ENCODE measurements at regions not wholly inside any gene's neighbourhood (a gene's known extent, or its start where the extent isn't known, plus 50 kb on each side); places are given as distances from the start of the nearest gene placed in this dataset.
"Not testable (repeated sequence)": the region's sequence is repeated elsewhere in the genome, so short reads cannot be mapped to it uniquely, and the experiment has no call there.

- no peak for DNase-seq (ENCODE audit: low read depth in 4 of 4, low spot score in 1 of 4)
Observed at GRCh38 chr9:88287972-88288371, 100.3 kb upstream of the SPIN1 start.

DNA sequence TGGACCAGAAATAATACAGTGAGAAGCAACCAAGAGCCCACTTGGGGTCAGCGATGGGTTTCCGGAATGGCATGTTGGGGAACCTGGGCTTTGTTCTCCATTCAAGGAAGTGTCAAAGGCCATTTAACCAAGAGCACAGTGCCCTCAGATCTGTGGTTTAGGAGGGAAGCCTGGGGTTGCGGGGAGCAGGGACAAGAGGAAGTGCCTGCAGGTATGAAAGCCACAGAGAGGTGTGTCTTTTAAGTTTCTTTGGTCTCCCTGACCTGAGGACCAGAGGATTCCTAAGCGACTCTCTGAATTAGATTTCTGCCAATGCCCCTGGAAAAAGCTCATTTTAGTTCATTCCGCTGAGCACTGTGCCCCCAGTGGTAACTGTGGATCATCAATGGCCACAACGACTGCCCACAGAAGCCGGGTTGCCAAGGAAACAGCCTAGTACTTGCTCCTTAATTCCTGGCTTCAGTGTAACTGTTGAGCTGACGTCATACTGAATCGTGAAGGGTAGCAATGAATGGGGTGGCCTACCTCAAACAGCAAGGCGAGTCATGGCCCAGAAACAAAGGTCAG, 107.3 kb upstream of the SPIN1 start:
- no peak for DNase-seq (ENCODE audit: low read depth in 4 of 4, low spot score in 1 of 4)

GRCh38 chr9:88278036-88278435, 110.2 kb upstream of the SPIN1 start:
- no peak for DNase-seq (ENCODE audit: low read depth in 4 of 4, low spot score in 1 of 4)

- no peak for DNase-seq (ENCODE audit: low read depth in 4 of 4, low spot score in 1 of 4)
Observed at GRCh38 chr9:88274078-88274477, 114.2 kb upstream of the SPIN1 start.

GRCh38 chr9:88272986-88273385, 115.3 kb upstream of the SPIN1 start:
- no peak for DNase-seq (ENCODE audit: low read depth in 4 of 4, low spot score in 1 of 4)

DNA sequence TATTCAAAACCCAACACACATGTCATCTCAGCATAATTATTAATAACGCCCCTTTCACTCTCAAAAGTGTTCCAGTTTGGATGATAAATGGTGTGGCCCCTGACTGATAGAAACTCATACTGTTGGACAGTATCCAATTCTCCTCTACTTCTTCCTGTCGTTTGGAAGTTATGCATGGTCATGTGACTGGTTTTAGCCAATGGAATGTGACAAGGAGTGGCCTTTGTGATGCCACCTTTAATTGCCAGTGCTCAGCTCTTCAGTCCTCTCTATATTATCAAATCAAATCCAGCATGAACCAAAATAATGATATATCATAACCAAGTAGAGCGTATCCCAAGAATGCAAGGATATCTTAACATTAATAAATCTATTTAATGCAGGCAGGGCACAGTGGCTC, 117.8 kb upstream of the SPIN1 start:
- DNase-seq (ENCODE audit: low read depth in 4 of 4, low spot score in 1 of 4): no peak

- DNase-seq (ENCODE audit: low read depth in 4 of 4, low spot score in 1 of 4): no peak
Observed at GRCh38 chr9:88268886-88269285, 119.4 kb upstream of the SPIN1 start.

DNA sequence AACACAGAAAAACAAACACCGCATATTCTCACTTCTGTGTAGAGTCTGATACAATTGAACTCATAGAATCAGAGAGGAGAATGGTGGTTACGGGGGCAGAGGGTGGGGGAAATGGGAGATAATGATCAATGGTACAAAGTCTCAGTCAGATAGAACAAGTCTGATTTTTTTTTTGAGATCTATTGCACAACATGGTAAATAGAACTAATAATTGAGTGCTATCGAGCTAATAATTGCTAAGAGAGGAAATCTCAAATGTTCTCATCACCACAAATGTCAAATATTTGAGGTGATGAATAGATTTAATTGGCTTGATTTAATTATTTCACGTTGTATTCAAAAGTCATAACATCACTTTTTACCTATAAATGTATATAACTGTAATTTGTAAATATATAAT, 121.0 kb upstream of the SPIN1 start:
- no peak for DNase-seq (ENCODE audit: low read depth in 4 of 4, low spot score in 1 of 4)

DNA sequence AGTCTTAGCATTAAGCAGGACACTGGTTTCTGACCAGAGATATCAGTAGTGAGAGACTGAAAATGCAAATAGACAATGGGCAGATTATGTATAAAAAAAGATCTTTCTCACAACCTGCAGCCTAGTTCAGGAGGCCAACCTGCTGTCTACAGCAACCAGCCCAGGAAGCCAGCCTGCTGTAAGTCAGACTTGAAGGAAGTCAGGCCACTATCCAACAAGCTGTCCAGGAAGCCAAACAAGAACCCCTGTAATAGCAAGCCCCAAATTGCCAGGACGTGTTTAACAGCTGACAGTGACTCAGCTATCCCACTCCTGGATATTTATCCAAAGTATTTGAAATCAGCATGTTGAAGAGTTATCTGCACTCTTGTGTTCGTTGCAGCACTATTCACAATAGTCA, 121.8 kb upstream of the SPIN1 start:
- no peak for DNase-seq (ENCODE audit: low read depth in 4 of 4, low spot score in 1 of 4)

- no peak for DNase-seq (ENCODE audit: low read depth in 4 of 4, low spot score in 1 of 4)
Observed at GRCh38 chr9:88259001-88259400, 120.7 kb upstream of the SPATA31C2 start.

DNA sequence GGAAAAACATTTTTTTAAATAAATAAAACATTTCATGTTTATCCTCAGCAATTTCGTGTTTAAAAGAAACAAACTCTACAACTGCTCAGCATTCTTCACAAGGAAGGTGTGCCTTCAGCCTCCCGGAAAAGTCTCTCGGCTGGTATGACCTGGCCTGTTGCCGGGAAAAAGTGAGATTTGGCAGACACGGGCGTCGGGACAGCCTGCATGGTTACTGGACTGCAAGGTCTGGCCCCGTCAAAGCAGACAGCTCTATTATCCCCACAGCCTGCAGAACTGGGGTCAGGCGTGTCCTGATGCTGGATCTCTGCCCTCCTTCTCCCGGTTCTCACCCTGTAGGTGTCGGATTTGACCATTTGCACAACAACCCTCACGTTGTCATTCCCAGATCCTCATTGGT, 120.3 kb upstream of the SPATA31C2 start:
- no peak for DNase-seq (ENCODE audit: low read depth in 4 of 4, low spot score in 1 of 4)

DNA sequence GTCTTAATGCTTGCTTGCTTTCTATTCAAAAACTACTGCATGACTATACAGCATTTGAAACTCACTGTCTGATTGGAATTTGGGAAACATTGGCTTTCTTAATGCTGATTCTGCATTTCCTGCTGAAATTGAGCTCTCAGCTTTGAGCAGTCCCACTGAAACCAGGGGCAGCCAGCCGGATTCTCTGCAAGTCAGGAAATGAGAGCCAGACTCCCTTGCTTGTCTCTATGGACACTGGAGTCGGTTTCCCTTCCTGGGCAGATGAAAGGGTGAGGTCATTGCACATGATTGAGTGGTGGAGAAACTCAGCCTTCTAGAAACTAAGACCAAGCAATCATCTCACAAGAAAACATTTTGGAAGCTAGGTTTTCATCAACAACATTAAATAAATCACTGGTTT, 119.7 kb upstream of the SPATA31C2 start:
- no peak for DNase-seq (ENCODE audit: low read depth in 4 of 4, low spot score in 1 of 4)

DNA sequence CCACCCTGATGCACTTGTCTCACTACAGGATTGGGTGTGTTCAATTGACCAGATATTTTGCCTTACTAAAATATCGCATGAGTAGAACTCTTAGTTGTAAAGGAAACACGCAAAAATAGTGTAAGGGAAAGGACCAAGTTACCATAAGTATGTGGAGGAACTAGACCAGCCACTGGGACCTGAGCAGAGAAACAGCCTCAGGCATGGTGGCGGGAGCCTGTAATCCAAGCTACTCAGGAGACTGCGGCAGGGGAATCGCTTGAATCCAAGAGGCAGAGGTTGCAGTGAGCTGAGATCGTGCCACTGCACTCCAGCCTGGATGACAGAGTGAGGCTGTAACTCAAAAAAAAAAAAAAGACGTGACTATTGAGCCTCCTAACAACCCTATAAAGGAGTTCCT, 117.9 kb upstream of the SPATA31C2 start:
- DNase-seq (ENCODE audit: low read depth in 4 of 4, low spot score in 1 of 4): no peak

DNA sequence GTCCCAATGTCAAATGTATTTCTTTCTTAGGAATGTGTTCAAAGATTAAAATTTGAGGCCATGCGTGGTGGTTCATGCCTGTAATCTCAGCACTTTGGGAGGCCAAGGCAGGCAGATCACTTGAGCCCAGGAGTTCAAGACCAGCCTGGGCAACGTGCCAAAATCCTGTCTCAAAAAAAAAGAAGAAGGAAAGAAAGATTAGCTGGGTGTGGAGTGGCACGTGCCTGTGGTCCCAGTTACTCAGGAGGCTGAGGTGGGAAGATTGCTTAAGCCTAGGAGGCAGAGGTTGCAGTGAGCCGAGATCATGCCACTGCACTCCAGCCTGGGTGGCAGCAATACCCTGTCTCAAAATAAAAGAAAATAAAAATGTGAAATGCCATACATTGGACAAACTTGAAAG, 117.5 kb upstream of the SPATA31C2 start:
- DNase-seq (ENCODE audit: low read depth in 4 of 4, low spot score in 1 of 4): not testable (repeated sequence)

- no peak for DNase-seq (ENCODE audit: low read depth in 4 of 4, low spot score in 1 of 4)
Observed at GRCh38 chr9:88251903-88252302, 113.6 kb upstream of the SPATA31C2 start.

DNA sequence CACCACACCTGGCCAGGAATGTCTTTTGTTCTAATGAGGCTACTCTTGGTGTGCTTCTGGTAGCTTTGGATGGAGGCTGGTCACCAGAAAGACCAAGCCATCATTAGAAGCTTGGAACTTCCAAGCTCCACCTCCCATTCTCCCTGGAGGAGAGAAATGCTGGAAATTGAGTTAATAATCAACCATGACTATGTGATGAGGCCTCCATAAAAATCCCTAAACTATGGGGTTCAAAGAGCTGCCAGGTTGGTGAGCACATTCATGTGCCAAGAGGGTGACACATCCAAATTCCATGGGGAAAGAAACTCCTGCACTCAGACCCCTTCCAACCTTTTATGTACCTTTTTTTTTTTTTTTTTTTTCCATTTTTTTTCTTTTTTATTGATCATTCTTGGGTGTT, 105.5 kb upstream of the SPATA31C2 start:
- DNase-seq (ENCODE audit: low read depth in 4 of 4, low spot score in 1 of 4): no peak

DNA sequence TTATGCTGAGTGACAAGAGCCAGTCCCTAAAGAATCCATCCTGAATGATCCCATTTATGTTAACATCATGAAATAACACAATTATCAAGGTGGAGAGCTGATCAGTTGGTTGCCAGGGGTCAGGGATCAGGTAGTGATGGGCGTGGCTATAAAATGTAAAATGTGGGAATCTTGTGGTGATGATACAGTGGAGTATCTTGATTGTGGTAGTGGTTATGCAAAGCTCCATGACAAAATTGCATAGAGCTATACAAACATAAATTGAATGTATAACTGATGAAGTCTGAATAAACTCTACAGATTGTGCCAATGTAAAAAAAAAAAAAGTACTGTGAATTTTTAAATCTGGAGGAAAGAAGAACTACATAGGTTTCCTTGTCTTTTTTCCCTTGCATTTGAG, 104.6 kb upstream of the SPATA31C2 start:
- no peak for DNase-seq (ENCODE audit: low read depth in 4 of 4, low spot score in 1 of 4)

GRCh38 chr9:88237991-88238571, 99.8 kb upstream of the SPATA31C2 start:
- peak in 1 of 4 experiments; percentile 0 for DNase-seq (ENCODE audit: low read depth in 4 of 4, low spot score in 1 of 4)

GRCh38 chr9:88237479-88237961, 99.2 kb upstream of the SPATA31C2 start:
- no peak for DNase-seq (ENCODE audit: low read depth in 4 of 4, low spot score in 1 of 4)

DNA sequence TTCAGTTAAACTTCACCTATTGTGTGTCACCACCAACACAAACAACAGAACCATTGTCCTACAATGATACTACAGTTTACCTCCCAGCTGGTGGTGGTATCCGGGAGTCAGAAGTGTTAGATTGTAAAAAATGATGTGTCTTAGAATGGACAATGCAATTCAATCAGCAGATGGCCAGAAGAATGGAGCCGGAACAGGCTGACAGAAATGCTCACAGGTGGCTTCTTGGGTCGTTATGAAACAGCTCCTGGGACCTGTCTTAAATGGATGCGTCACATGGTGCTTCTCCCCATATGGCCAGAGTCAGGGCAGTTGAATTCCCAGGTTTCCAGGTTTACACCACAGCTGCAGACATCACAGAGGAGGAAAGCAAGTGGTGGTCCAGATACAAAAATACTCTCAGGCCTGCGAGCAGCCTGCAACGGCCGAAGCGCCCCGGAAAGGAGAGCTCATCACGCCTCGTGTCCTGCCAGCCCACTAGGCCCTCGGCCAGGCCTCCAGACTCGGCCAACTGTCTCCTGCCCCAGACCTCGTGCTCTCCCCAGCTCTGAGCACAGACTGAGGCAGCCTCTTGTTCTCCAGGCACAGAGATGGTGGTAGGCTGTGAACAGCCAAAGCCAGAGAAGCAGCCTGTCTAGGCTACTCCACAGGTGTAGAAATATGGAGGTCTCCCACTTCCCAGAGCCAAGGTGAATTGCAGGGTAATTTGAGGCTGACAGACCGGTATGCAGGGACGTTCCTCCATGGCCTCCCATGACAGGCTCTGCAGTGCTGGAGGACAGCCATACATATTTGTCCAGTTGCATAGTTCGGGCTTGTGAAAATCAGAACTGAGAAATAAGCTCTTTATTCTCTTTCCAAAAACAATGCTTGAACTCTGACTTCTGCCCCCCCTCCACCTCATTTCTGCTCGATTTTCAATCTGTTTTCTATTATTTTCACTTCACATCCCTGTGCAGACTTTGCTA, 98.5 kb upstream of the SPATA31C2 start:
- DNase-seq (ENCODE audit: low read depth in 4 of 4, low spot score in 1 of 4): no peak

DNA sequence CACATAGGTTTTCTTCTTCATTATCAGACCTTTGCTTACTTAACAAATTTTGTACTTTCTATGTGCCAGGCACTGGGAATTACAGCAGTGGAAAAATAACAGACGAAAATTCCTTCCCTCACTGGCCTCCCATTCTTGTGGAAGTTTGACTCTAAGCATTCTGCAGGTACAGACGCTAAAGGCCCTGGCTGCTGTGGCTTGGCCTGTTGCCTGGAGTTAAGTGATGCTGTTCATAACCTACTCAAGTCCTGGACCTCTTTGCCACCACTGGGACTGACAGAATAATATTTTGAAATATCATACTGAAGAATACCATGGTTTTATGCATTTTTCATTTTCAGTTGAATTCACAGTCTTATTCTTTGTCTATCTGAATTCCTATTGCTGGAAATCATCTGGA, 97.3 kb upstream of the SPATA31C2 start:
- no peak for DNase-seq (ENCODE audit: low read depth in 4 of 4, low spot score in 1 of 4)

DNA sequence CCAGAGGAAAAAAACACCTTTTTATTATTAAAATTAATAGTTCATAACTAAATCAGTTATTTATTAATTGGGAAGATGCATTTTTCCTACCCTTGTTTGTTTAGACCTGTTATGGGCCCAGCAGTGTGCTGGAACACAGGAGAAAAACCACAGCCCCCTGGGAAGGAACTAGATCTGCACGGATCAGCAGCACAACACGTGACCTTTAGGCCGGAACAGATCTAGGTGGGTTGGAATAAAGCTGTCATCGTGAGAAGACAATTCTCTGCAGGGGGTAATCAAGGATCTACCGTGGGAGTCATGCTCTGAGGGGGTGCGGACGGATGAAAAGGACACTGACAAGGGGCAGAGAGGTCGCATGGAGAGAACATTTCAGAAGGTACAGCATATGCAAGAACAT, 95.8 kb upstream of the SPATA31C2 start:
- DNase-seq (ENCODE audit: low read depth in 4 of 4, low spot score in 1 of 4): no peak
